Caco-2 (cell line): ENCODE measurements at regions not wholly inside any gene's neighbourhood (a gene's known extent, or its start where the extent isn't known, plus 50 kb on each side); places are given as distances from the start of the nearest gene placed in this dataset.
"Not testable (repeated sequence)": the region's sequence is repeated elsewhere in the genome, so short reads cannot be mapped to it uniquely, and the experiment has no call there.

Experiments
- BruUV-seq: library from RNA; stranded (reverse); fragments of 400-500 nt; replicated peaks from 2 replicates; lab custom pipeline; 2021; lab: Mats Ljungman, UMichigan
- CTCF ChIA-PET: fragments of 300-600 bp; sonication (Branson Sonifier 250); formaldehyde crosslinking; loops from one replicate; lab custom pipeline; 2022; ENCODE audit warnings: antibody characterized with exemption; lab: Charles Lee
- POLR2A ChIA-PET: fragments of 300-600 bp; sonication (Branson Sonifier 250); formaldehyde crosslinking; loops from one replicate; lab custom pipeline; 2022; ENCODE audit warnings: antibody characterized with exemption; lab: Charles Lee
- DNase-seq, 2 experiments: peaks; one replicate each; pipeline versions ENCODE4 v3.0.0 to v3.0.0-alpha.2; 2020 to 2022
- H3K27me3 ChIP-seq: replicated peaks from 2 replicates; pipeline ENCODE4 v1.6.0; 2011; ENCODE audit warnings: low read length; ENCODE audit not compliant: control insufficient read depth, insufficient read depth
- H3K36me3 ChIP-seq: 2 replicates; pipeline ENCODE4 v1.5.1; 2011; ENCODE audit warnings: low read length; ENCODE audit not compliant: control insufficient read depth, insufficient read depth
- H3K4me1 ChIP-seq: fragments of 250-450 bp; sonication (Bioruptor Pico); 2 replicates; pipeline ENCODE4 v1.5.1; 2020; ENCODE audit warnings: mild to moderate bottlenecking
- H3K4me3 ChIP-seq: 2 replicates; pipeline ENCODE4 v1.5.1; 2011; ENCODE audit warnings: low read depth, mild to moderate bottlenecking, control low read depth, low read length
- H3K9me3 ChIP-seq: fragments of 250-450 bp; sonication (Bioruptor Pico); 2 replicates; pipeline ENCODE4 v1.5.1; 2020; ENCODE audit warnings: mild to moderate bottlenecking, moderate library complexity
- H3K27ac Mint-ChIP-seq: one replicate; pipeline ENCODE4 v1.8.0; 2022; ENCODE audit warnings: mixed read lengths; ENCODE audit not compliant: unreplicated experiment
- H3K27me3 Mint-ChIP-seq: one replicate; pipeline ENCODE4 v1.8.0; 2022; ENCODE audit warnings: mixed read lengths; ENCODE audit not compliant: insufficient read depth, unreplicated experiment
- H3K36me3 Mint-ChIP-seq: one replicate; pipeline ENCODE4 v1.8.0; 2022; ENCODE audit warnings: mild to moderate bottlenecking, mixed read lengths; ENCODE audit not compliant: insufficient read depth, unreplicated experiment
- H3K4me1 Mint-ChIP-seq: one replicate; pipeline ENCODE4 v1.8.0; 2022; ENCODE audit warnings: low read depth, mixed read lengths; ENCODE audit not compliant: unreplicated experiment
- H3K4me3 Mint-ChIP-seq: one replicate; pipeline ENCODE4 v1.8.0; 2022; ENCODE audit warnings: mild to moderate bottlenecking, moderate library complexity, mixed read lengths; ENCODE audit not compliant: unreplicated experiment
- H3K9me3 Mint-ChIP-seq: one replicate; pipeline ENCODE4 v1.8.0; 2022; ENCODE audit warnings: mixed read lengths; ENCODE audit not compliant: unreplicated experiment
- CTCF ChIP-seq, 2 experiments: fragments of 200-600 bp in 1 of 2; IDR thresholded peaks; 1 replicate in 1 of 2; 2 replicates in 1 of 2; pipeline versions ENCODE4 v1.5.1 to v1.8.0; 2011 to 2022; ENCODE audit warnings: antibody characterized with exemption in 1 of 2, control low read depth in 1 of 2, inconsistent platforms in 1 of 2, low read depth in 1 of 2, low read length in 1 of 2, mild to moderate bottlenecking in 1 of 2, moderate library complexity in 1 of 2; ENCODE audit not compliant: insufficient read depth in 1 of 2, severe bottlenecking in 1 of 2, unreplicated experiment in 1 of 2
- intact Hi-C: fragments of 100-400 bp; cut with micrococcal nuclease; formaldehyde crosslinking; loops from one replicate; pipeline ENCODE4 v1.10.0; 2022; ENCODE audit not compliant: unreplicated experiment

- H3K9me3 Mint-ChIP-seq: no peaks in the 10 kb centered on the region
- CTCF ChIA-PET: no interaction called here
- no peaks in the 10 kb centered on the region for H3K27me3 Mint-ChIP-seq
- no peak for TF ChIP-seq CTCF (IDR thresholded peaks at IDR 0.05; ENCODE audit: insufficient read depth in 1 of 2, low read depth in 1 of 2, low read length in 1 of 2, severe bottlenecking in 1 of 2, unreplicated experiment in 1 of 2)
- BruUV-seq: no TSS peak
- Histone ChIP-seq H3K9me3 (no peaks in the 10 kb centered on the region), H3K27me3 (no peaks in the 10 kb centered on the region), H3K36me3 (no peaks in the 10 kb centered on the region), H3K4me1 (no peaks in the 10 kb centered on the region), H3K4me3 (no peak overlapping the region)
- H3K4me3 Mint-ChIP-seq: no peak overlapping the region
- no peaks in the 10 kb centered on the region for H3K36me3 Mint-ChIP-seq
- no peak overlapping the region for H3K27ac Mint-ChIP-seq
- POLR2A ChIA-PET: no interaction called here
- no peaks in the 10 kb centered on the region for H3K4me1 Mint-ChIP-seq
- DNase-seq: no peak
- intact Hi-C loops: no loop called here
Observed at GRCh38 chr9:25733336-25733982, 55.2 kb upstream of the TUSC1 start.

- DNase-seq, H3K4me1 Mint-ChIP-seq, BruUV-seq, H3K27ac Mint-ChIP-seq, H3K36me3 Mint-ChIP-seq, H3K27me3 ChIP-seq, H3K27me3 Mint-ChIP-seq, H3K4me3 Mint-ChIP-seq, H3K9me3 Mint-ChIP-seq, intact Hi-C loops, H3K36me3 ChIP-seq, H3K9me3 ChIP-seq, H3K4me1 ChIP-seq, H3K4me3 ChIP-seq, POLR2A ChIA-PET, CTCF ChIA-PET: not testable (repeated sequence)
Observed at GRCh38 chr9:25731895-25732794, 53.9 kb upstream of the TUSC1 start.
